GM12878 (cell line): ENCODE measurements at regions not wholly inside any gene's neighbourhood (a gene's known extent, or its start where the extent isn't known, plus 50 kb on each side); places are given as distances from the start of the nearest gene placed in this dataset.

Experiments used
- ATAC-seq: fragments of 200-7000 bp; cut with Tn5 transposase; 3 replicates; pipeline ENCODE4 v1.9.1; 2020; ENCODE audit warnings: mild to moderate bottlenecking, moderate library complexity
- BruUV-seq: library from RNA; stranded (reverse); fragments of 400-500 nt; replicated peaks from 2 replicates; lab custom pipeline; 2021; lab: Mats Ljungman, UMichigan
- CTCF ChIA-PET: fragments of 300-600 bp; sonication (Branson Sonifier 250); formaldehyde crosslinking; extraction: SDS; loops from one replicate; lab custom pipeline; 2021; ENCODE audit warnings: inconsistent platforms; lab: Yijun Ruan, JAX
- POLR2A ChIA-PET: fragments of 350-600 bp; formaldehyde crosslinking; extraction: SDS; loops from one replicate; lab custom pipeline; 2021; ENCODE audit warnings: inconsistent platforms; lab: Charles Lee
- RAD21 ChIA-PET: fragments of 300-600 bp; sonication (Branson Sonifier 250); formaldehyde crosslinking; loops from one replicate; lab custom pipeline; 2023; ENCODE audit warnings: antibody characterized with exemption; ENCODE audit not compliant: unreplicated experiment; lab: Charles Lee
- SMC1A ChIA-PET: fragments of 300-600 bp; sonication (Branson Sonifier 250); formaldehyde crosslinking; loops from one replicate; lab custom pipeline; 2023; ENCODE audit not compliant: unreplicated experiment, uncharacterized antibody; lab: Charles Lee
- DNase-seq: peaks from one replicate; pipeline ENCODE4 v3.0.0-alpha.2; 2011; ENCODE audit warnings: low read depth, low spot score
- FAIRE-seq: peaks from 3 replicates; lab custom pipeline; 2011; peaks lifted over from hg19 to GRCh38; lab: Jason Lieb, UNC
- H2AFZ ChIP-seq: 2 replicates; pipeline ENCODE4 v1.6.0; 2011; ENCODE audit warnings: low read depth, low read length, control low read depth; ENCODE audit not compliant: control insufficient read depth
- H3K27ac ChIP-seq: 2 replicates; pipeline ENCODE4 v1.5.1; 2011; ENCODE audit warnings: control low read depth; ENCODE audit not compliant: control insufficient read depth, insufficient read depth
- H3K27me3 ChIP-seq, 2 experiments: replicated peaks in 1 of 2; 2 replicates each; pipeline versions ENCODE4 v1.6.0 to v1.6.1; 2011; ENCODE audit warnings: low read length in 1 of 2; ENCODE audit not compliant: control insufficient read depth in 2 of 2, insufficient read depth in 2 of 2
- H3K36me3 ChIP-seq, 2 experiments: 2 replicates each; pipeline ENCODE4 v1.5.1; 2011; ENCODE audit warnings: low read length in 1 of 2; ENCODE audit not compliant: control insufficient read depth in 2 of 2, insufficient read depth in 2 of 2
- H3K4me1 ChIP-seq: 2 replicates; pipeline ENCODE4 v1.6.1; 2011; ENCODE audit warnings: mild to moderate bottlenecking, low read length, moderate library complexity, mixed read lengths; ENCODE audit not compliant: control insufficient read depth, insufficient read depth
- H3K4me2 ChIP-seq: 2 replicates; pipeline ENCODE4 v1.6.0; 2011; ENCODE audit warnings: control low read depth; ENCODE audit not compliant: control insufficient read depth, insufficient read depth
- H3K4me3 ChIP-seq: fragments of 200-600 bp; sonication (generic); 2 replicates; pipeline ENCODE4 v1.5.1; 2016
- H3K79me2 ChIP-seq: 2 replicates; pipeline ENCODE4 v1.6.0; 2011; ENCODE audit warnings: low read length; ENCODE audit not compliant: control insufficient read depth, insufficient read depth
- H3K9ac ChIP-seq: 2 replicates; pipeline ENCODE4 v1.8.0; 2011; ENCODE audit warnings: low read length, control low read depth, mixed read lengths; ENCODE audit not compliant: control insufficient read depth, insufficient read depth
- H3K9me3 ChIP-seq: replicated peaks from 3 replicates; pipeline ENCODE4 v1.5.1; 2011; ENCODE audit warnings: mild to moderate bottlenecking, low read length; ENCODE audit not compliant: control insufficient read depth, insufficient read depth
- H4K20me1 ChIP-seq: 2 replicates; pipeline ENCODE4 v1.6.0; 2011; ENCODE audit not compliant: control insufficient read depth, insufficient read depth
- CBX3 ChIP-seq: fragments of 200-600 bp; sonication (generic); IDR thresholded peaks from 2 replicates; pipeline ENCODE4 v1.6.1; 2016; ENCODE audit warnings: low read depth, borderline replicate concordance
- CHD1 ChIP-seq: IDR thresholded peaks from 2 replicates; pipeline ENCODE4 v1.6.1; 2012; ENCODE audit warnings: low read depth, low read length, improper control_type of control experiment
- EP300 ChIP-seq, 2 experiments: fragments of 150-350 bp in 1 of 2; IDR thresholded peaks; 2 replicates each; pipeline ENCODE4 v1.6.1; 2011 to 2012; ENCODE audit warnings: low read depth in 2 of 2, low read length in 2 of 2, borderline replicate concordance in 1 of 2, improper control_type of control experiment in 1 of 2, inconsistent platforms in 1 of 2; ENCODE audit not compliant: control insufficient read depth in 1 of 2
- FOXK2 ChIP-seq: fragments of 450-650 bp; IDR thresholded peaks from 2 replicates; pipeline ENCODE4 v1.6.1; 2017; ENCODE audit warnings: mild to moderate bottlenecking, moderate library complexity
- HCFC1 ChIP-seq: fragments of 150-350 bp; IDR thresholded peaks from 2 replicates; pipeline ENCODE4 v1.6.1; 2014; ENCODE audit warnings: low read length
- MXI1 ChIP-seq: fragments of 150-350 bp; IDR thresholded peaks from 2 replicates; pipeline ENCODE4 v1.6.1; 2011; ENCODE audit warnings: low read depth, mild to moderate bottlenecking, inconsistent platforms, low read length, improper control_type of control experiment
- SPI1 ChIP-seq: IDR thresholded peaks from 2 replicates; pipeline ENCODE4 v1.6.1; 2011; ENCODE audit warnings: low read depth, mild to moderate bottlenecking, low read length, moderate library complexity, borderline replicate concordance; ENCODE audit not compliant: insufficient read depth
- ZNF207 ChIP-seq: fragments of 450-650 bp; IDR thresholded peaks from 2 replicates; pipeline ENCODE4 v1.6.1; 2014; ENCODE audit warnings: antibody characterized with exemption, mild to moderate bottlenecking, borderline replicate concordance
- ZSCAN29 ChIP-seq: fragments of 450-650 bp; IDR thresholded peaks from 2 replicates; pipeline ENCODE4 v1.6.1; 2017; ENCODE audit warnings: mild to moderate bottlenecking, moderate library complexity
- WGBS: methylation state at CpG from one replicate; pipeline ENCODE4 v1.1.6; 2016; ENCODE audit warnings: low lambda C conversion rate; ENCODE audit not compliant: insufficient replicate concordance, insufficient coverage; ENCODE audit errors: missing lambda C conversion rate; 5-methylcytosine and 5-hydroxymethylcytosine counted together
- in situ Hi-C: fragments of 300-500 bp; cut with MboI; formaldehyde crosslinking; loops from 9 replicates; pipeline ENCODE4 v1.14.3; 2018; ENCODE audit warnings: mixed read lengths
- intact Hi-C: fragments of 100-400 bp; cut with micrococcal nuclease; formaldehyde crosslinking; loops from one replicate; pipeline ENCODE4 v1.14.2; 2022; ENCODE audit not compliant: unreplicated experiment
- TF ChIP-seq, protein P1 (sequence below): fragments of 450-650 bp; IDR thresholded peaks from 2 replicates; pipeline ENCODE4 v1.6.1; 2017; ENCODE audit warnings: borderline replicate concordance

DNA sequence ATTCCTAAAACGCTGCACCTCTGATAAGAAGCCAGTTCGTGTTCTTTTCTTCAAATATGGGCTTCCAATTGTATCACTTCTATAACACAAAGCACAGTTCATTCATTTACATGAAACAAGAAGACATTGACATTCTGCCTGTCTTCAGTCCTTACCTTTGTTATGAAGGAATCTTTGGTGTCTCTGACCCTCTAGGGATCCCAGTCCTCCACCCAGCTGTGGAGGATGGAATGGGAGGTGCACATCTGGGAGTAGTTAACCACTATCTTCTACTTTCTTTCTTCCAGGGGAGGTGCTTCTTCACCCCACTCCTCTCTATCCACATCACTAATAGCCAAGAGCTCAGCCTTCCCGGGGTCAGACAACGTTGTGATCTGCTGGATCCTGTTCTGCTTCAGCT, 233.4 kb downstream of the CDC5L start:
- Histone ChIP-seq H3K27me3 (no peaks in the 10 kb centered on the region; a peak in 1 of 4 replicates), H3K27ac (no peak overlapping the region), H3K79me2 (no peaks in the 10 kb centered on the region), H4K20me1 (no peaks in the 10 kb centered on the region)
- intact Hi-C loops: no loop called here
- no TSS peak for BruUV-seq
- DNase-seq: no peak
- POLR2A ChIA-PET: no interaction called here
- CTCF ChIA-PET: interaction anchor here (1.3 kb wide), 1 partner anchor 10 kb away, joined by 5 read pairs; no protein-coding TSS in a partner anchor
- WGBS: 6% methylated on average over 4 of the region's 4 CpGs
- TF ChIP-seq CBX3 (no peak), FOXK2 (no peak), ZSCAN29 (no peak), MXI1 (no peak), CHD1 (no peak), EP300 (IDR thresholded peaks at IDR 0.05; ENCODE audit: borderline replicate concordance in 1 of 2, control insufficient read depth in 1 of 2, low read depth in 2 of 2, low read length in 2 of 2) (no peak), HCFC1 (no peak), SPI1 (no peak), ZNF207 (no peak)
- TF ChIP-seq, protein P1, sequence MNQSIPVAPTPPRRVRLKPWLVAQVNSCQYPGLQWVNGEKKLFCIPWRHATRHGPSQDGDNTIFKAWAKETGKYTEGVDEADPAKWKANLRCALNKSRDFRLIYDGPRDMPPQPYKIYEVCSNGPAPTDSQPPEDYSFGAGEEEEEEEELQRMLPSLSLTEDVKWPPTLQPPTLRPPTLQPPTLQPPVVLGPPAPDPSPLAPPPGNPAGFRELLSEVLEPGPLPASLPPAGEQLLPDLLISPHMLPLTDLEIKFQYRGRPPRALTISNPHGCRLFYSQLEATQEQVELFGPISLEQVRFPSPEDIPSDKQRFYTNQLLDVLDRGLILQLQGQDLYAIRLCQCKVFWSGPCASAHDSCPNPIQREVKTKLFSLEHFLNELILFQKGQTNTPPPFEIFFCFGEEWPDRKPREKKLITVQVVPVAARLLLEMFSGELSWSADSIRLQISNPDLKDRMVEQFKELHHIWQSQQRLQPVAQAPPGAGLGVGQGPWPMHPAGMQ: no peak
- TF ChIP-seq, all 136 proteins: peak for 0
- H2AFZ ChIP-seq: no peak overlapping the region
- in situ Hi-C loops: no loop called here
- ATAC-seq (no peak), FAIRE-seq (no peak)
- no peak overlapping the region for H3K4me3 ChIP-seq
- SMC1A ChIA-PET: no interaction called here
- no peaks in the 10 kb centered on the region for H3K36me3 ChIP-seq
- H3K4me1 ChIP-seq: no peaks in the 10 kb centered on the region
- H3K4me2 ChIP-seq: no peak overlapping the region
- H3K9me3 ChIP-seq: no peaks in the 10 kb centered on the region
- RAD21 ChIA-PET: no interaction called here
- no peak overlapping the region for H3K9ac ChIP-seq
